Adipocyte (in vitro differentiated cells): ENCODE measurements at regions not wholly inside any gene's neighbourhood (a gene's known extent, or its start where the extent isn't known, plus 50 kb on each side); places are given as distances from the start of the nearest gene placed in this dataset.

Experiments
- DNase-seq: peaks from one replicate; pipeline ENCODE4 v3.0.0-alpha.2; 2015; ENCODE audit warnings: low read depth
- H3K27me3 ChIP-seq: replicated peaks from 2 replicates; pipeline ENCODE4 v1.7.0; 2013; ENCODE audit warnings: mild to moderate bottlenecking, low read length, moderate library complexity; ENCODE audit not compliant: control insufficient read depth, insufficient read depth
- H3K36me3 ChIP-seq: 2 replicates; pipeline ENCODE4 v1.7.0; 2013; ENCODE audit warnings: low read length, mild to moderate bottlenecking, moderate library complexity; ENCODE audit not compliant: control insufficient read depth, insufficient read depth, severe bottlenecking
- H3K4me1 ChIP-seq: 2 replicates; pipeline ENCODE4 v1.7.0; 2013; ENCODE audit warnings: mild to moderate bottlenecking, low read length, moderate library complexity; ENCODE audit not compliant: control insufficient read depth, insufficient read depth
- H3K4me3 ChIP-seq: 2 replicates; pipeline ENCODE4 v1.7.0; 2013; ENCODE audit warnings: mild to moderate bottlenecking, low read length, moderate library complexity
- H3K9ac ChIP-seq: 2 replicates; pipeline ENCODE4 v1.7.0; 2013; ENCODE audit warnings: mild to moderate bottlenecking, low read length, moderate library complexity
- H3K9me3 ChIP-seq: 2 replicates; pipeline ENCODE4 v1.7.0; 2013; ENCODE audit warnings: mild to moderate bottlenecking, low read length, moderate library complexity; ENCODE audit not compliant: control insufficient read depth

DNA sequence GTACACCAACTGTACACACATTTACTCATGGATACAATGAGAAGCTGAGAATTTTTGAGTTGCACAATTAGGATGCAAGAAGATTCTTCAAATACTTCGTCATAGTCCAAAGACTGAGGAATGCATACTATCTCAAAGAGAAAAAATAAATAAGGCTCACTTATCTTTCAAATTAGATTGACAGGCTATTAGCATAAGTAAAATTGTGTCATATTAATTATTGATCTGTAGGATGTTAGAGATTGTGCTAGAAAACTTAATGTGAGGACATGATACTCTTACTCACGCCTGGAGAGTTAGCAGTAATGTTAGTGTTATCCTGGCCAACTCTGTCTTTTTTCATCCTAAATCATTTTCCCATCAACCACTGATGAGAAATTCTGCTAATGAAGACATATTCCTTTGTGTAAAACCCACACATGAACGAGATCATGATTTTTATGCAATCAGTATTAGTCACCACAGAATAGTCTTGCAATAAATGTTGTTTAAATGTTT is 659.0 kb downstream of the LTN1 start:
- Histone ChIP-seq H3K4me3 (no peak overlapping the region), H3K9me3 (no peaks in the 10 kb centered on the region), H3K9ac (no peak overlapping the region), H3K36me3 (no peaks in the 10 kb centered on the region), H3K27me3 (no peaks in the 10 kb centered on the region), H3K4me1 (peaks cover 43% of the 10 kb centered on the region)
- peak; percentile 58 for DNase-seq

DNA sequence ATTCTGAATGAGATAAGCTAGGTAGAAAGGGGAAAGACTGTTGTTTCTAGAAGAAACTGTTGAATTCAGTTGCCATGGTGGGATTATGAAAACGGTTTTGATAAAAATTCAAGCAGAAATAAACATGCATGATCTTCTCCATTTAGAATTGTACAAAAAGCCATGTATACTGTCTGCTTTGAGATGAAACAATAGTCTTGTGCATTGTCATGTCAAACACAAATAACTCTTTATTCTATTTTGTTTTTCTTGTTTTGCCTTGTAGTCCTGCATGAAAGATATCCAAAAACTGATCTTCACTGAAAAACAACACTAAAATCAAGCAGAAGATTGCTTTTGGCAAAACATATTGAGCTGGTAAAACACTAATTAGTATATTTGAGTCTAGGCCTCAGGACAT is 659.9 kb downstream of the LTN1 start:
- Histone ChIP-seq H3K9ac (no peak overlapping the region), H3K4me1 (peaks cover 40% of the 10 kb centered on the region), H3K9me3 (no peaks in the 10 kb centered on the region), H3K36me3 (no peaks in the 10 kb centered on the region), H3K4me3 (no peak overlapping the region), H3K27me3 (no peaks in the 10 kb centered on the region)
- no peak for DNase-seq

DNA sequence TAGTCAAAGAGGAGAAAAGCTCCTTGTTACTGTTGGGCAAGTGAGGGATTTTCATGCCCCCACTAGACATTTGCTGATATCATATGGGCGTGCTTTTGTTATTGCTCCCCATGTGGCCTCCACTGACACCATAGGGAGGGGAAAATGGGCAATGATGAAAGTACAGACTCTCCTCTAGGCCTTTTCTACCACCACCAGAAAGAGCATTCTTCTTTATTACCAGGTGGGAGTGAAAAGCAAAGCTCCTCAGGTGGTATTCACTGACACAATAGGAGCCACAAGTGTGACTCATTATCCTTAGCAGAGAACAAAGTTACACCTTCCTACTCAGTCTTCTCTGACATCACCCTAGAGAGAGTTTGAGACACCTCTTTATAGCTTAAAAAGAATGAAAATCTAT is 667.1 kb downstream of the LTN1 start:
- DNase-seq = no peak
- no peaks in the 10 kb centered on the region for H3K4me1 ChIP-seq
- no peaks in the 10 kb centered on the region for H3K36me3 ChIP-seq
- H3K9ac ChIP-seq = no peak overlapping the region
- no peaks in the 10 kb centered on the region for H3K9me3 ChIP-seq
- H3K27me3 ChIP-seq = no peaks in the 10 kb centered on the region
- H3K4me3 ChIP-seq = no peak overlapping the region

DNA sequence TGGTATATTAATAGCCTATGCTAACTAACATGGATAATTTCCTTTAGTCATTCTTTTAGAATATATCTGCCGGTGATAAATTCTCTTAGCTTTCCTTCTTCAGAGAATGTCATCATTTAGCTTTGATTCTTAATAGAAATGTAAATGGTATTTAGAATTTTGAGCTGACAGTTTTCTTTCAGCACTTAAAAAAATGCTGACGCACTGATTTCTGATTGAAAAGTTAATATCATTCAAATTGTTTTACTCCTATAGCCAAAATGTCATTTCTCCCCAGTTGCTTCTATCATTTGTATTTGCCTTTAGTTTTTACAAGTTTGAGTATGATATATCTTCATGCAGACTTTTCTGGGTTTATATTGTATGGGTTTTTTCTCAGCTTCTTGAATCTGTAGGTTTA is 668.0 kb downstream of the LTN1 start:
- no peak overlapping the region for H3K9ac ChIP-seq
- DNase-seq = no peak
- no peaks in the 10 kb centered on the region for H3K4me1 ChIP-seq
- no peaks in the 10 kb centered on the region for H3K9me3 ChIP-seq
- H3K4me3 ChIP-seq = no peak overlapping the region
- no peaks in the 10 kb centered on the region for H3K36me3 ChIP-seq
- no peaks in the 10 kb centered on the region for H3K27me3 ChIP-seq

DNA sequence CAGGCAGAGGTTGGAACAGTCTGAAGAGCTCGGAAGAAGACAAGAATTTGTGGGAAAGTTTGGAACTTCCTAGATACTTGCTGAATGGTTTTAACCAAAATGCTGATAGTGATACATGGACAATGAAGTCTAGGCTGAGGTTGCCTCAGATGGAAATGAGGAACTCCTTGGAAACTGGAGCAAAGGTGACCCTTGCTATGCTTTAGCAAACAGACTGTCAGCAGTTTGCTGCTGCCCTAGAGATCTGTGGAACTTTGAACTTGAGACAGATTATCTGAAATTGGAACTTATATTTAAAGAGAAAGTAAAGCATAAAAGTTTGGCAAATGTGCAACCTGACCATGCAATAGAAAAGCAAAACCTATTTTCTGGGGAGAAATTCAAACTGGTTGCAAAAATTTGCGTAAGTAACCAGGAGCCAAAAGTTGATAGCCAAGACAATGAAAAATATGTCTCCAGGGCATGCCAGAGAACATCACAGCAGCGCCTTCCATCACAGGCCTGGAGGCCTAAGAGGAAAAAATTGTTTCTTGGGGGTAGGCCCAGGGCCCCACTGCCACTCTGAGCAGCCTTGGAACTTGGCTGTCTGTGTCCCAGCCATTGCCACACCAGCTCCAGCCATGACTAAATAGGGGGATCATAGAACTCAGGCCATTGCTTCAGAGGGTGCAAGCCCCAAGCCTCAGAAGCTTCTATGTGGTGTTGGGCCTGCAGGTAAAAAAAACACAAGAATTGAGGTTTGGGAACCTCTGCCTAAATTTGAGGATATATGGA is 675.3 kb downstream of the LTN1 start:
- DNase-seq = no peak
- Histone ChIP-seq H3K9ac (no peak overlapping the region), H3K4me3 (no peak overlapping the region), H3K9me3 (peaks cover 11% of the 10 kb centered on the region), H3K27me3 (no peaks in the 10 kb centered on the region), H3K36me3 (no peaks in the 10 kb centered on the region), H3K4me1 (peaks cover 16% of the 10 kb centered on the region)

DNA sequence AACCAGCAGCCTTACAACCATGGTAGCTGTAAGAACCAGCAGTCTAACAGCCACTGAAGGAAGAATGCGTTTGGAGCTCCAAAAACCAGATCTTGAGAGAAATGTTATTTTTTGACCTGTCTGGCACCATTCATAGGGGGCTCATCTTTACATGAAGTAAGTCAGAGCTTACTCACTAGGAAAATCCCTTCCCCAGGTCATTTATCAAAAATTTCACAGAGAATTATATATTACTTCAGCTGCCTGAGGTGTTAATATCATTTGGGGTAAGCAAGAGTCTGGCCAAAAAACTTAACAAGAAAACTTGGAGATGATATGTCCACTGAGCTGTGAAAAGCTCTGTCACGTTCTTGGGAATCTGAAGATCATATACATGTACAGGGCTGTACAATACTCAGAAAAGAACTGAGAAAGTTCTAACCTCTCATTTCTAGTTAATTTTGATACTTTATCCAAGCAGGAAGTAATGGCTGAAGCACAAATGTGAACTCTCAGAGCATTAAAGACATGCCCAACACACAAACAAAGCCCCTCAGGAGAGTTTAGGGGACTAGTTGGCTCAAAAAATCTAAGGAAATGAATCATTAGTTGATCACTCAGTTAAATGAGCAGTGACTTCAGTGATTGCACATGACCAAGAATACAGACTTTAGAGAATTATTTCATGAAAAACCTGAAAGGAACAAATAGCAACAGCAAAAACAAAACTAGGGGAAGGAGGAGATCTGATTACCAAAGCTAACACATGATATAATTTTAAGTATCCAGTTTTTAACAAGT is 681.1 kb downstream of the LTN1 start:
- Histone ChIP-seq H3K27me3 (no peaks in the 10 kb centered on the region), H3K36me3 (no peaks in the 10 kb centered on the region), H3K4me1 (peaks cover 14% of the 10 kb centered on the region), H3K9me3 (peaks cover 9% of the 10 kb centered on the region), H3K9ac (no peak overlapping the region), H3K4me3 (no peak overlapping the region)
- no peak for DNase-seq

DNA sequence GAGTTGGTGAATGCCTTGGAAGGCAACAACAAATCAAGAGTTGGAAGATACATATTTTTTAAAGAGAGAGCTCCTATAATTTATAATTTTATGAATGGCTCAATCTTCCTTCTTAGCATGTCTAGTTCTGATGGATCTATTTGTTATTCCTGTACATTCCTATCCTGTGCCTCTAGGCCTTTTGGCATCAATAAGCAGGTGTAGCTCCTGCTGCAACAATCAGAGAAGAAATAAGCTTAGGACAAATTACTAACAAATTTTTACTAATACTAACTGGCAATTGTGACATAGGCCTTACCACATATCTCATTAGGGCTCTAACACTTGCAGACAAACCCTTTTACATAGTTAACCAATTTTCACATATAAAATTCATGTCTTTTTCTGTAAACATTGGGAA is 682.0 kb downstream of the LTN1 start:
- peaks cover 14% of the 10 kb centered on the region for H3K4me1 ChIP-seq
- DNase-seq = no peak
- no peak overlapping the region for H3K9ac ChIP-seq
- no peaks in the 10 kb centered on the region for H3K36me3 ChIP-seq
- H3K27me3 ChIP-seq = no peaks in the 10 kb centered on the region
- no peak overlapping the region for H3K4me3 ChIP-seq
- H3K9me3 ChIP-seq = peaks cover 9% of the 10 kb centered on the region

DNA sequence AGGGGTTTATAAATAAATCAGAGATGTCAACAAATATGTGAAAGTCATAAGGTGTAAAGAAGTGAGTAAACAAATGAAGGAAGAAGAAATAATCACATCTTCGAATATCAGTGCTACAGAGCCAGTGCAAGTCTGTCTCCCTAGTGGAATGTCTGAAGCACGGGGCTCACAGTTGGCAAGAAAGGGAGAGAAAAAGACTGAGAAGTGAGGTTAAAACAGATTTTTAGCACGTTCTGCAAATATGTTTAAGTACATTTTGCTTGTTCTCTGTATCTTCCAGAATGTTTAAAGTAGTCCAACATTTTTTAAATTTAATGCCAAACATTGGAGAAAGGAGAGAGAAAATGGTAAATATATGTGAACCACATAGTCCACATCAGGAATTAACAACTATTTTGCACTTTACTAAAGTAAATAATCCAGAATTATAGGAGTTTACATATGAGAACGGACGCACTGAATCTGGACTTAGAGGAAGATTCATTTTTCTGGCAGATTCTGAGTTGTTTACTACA is 682.4 kb downstream of the LTN1 start:
- H3K9me3 ChIP-seq = peaks cover 9% of the 10 kb centered on the region
- no peak overlapping the region for H3K9ac ChIP-seq
- H3K4me1 ChIP-seq = peaks cover 14% of the 10 kb centered on the region
- H3K4me3 ChIP-seq = no peak overlapping the region
- no peak for DNase-seq
- no peaks in the 10 kb centered on the region for H3K36me3 ChIP-seq
- no peaks in the 10 kb centered on the region for H3K27me3 ChIP-seq

DNA sequence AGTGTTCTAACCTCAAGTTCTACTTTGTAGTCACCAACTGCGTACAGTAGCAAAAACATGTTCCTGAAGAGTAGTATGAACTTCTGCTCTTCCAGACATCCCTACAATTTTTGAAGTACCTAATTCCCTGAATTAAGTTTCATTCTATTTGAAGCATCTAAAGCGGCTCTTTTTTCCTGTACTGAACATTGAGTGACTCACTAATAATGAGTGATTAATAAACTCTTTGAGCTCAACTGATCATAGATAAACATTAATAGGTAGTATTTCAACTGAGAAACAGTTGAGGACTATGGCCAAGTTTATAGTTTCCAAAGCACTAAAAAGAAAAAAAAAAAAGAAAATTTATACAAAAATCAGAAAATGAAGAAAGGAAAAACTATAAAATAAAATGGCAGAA is 683.1 kb downstream of the LTN1 start:
- no peaks in the 10 kb centered on the region for H3K36me3 ChIP-seq
- peaks cover 14% of the 10 kb centered on the region for H3K4me1 ChIP-seq
- H3K27me3 ChIP-seq = no peaks in the 10 kb centered on the region
- no peak overlapping the region for H3K9ac ChIP-seq
- peaks cover 9% of the 10 kb centered on the region for H3K9me3 ChIP-seq
- no peak for DNase-seq
- H3K4me3 ChIP-seq = no peak overlapping the region

DNA sequence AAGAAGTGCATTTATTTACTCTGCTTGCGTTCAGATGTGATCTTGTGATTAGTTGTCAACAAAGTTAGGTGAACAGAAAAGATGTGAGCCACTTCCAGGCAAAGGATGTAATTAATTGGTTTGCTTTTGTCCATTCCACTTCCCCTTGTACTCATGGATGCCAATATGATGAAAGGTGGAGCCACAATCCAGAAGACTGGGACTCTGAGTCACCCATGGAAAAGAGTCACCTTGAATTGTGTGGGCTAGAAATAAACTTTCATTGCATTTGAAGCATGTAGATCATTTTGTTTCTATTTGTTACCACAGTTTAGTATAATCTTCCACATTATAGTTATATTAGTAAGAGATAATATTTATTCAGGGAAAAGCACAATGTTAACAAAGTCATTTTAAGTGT is 684.2 kb downstream of the LTN1 start:
- DNase-seq = no peak
- peaks cover 14% of the 10 kb centered on the region for H3K4me1 ChIP-seq
- no peak overlapping the region for H3K9ac ChIP-seq
- H3K9me3 ChIP-seq = peaks cover 9% of the 10 kb centered on the region
- H3K36me3 ChIP-seq = no peaks in the 10 kb centered on the region
- no peak overlapping the region for H3K4me3 ChIP-seq
- H3K27me3 ChIP-seq = no peaks in the 10 kb centered on the region

DNA sequence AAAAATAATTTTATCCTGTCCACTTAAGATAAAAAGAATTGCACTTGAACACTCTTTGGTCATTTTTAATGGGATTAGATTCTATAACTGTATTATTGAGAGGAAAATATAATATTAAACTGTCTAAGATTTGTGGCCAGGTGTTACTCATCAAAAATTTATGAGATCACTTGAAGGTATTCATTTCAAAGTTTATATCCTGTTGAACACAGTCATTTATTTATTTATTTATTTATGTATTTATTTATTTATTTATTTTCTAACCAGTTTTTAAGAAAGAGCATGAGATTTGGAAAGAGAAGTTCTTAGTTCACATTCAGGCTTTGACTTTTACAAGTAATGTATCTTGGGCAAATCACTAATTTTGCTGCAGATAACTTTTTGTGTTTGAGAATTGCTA is 692.7 kb downstream of the LTN1 start:
- Histone ChIP-seq H3K4me3 (no peak overlapping the region), H3K9ac (no peak overlapping the region), H3K36me3 (no peaks in the 10 kb centered on the region), H3K9me3 (no peaks in the 10 kb centered on the region), H3K4me1 (peaks cover 15% of the 10 kb centered on the region), H3K27me3 (no peaks in the 10 kb centered on the region)
- DNase-seq = no peak
